ENCODE measurements at regions not wholly inside any gene's neighbourhood (a gene's known extent, or its start where the extent isn't known, plus 50 kb on each side); places are given as distances from the start of the nearest gene placed in this dataset.
"Not testable (repeated sequence)": the region's sequence is repeated elsewhere in the genome, so short reads cannot be mapped to it uniquely, and the experiment has no call there.

GRCh38 chr2:175597286-175597685, 404.8 kb downstream of the LNPK start:
- H3K4me3 ChIP-seq (ENCODE audit: low read depth, low read length) = no peak overlapping the region
- no peak overlapping the region for H3K9ac ChIP-seq (ENCODE audit: low read depth, low read length)
- H3K9me3 ChIP-seq (ENCODE audit: control insufficient read depth, insufficient read depth, low read length) = no peaks in the 10 kb centered on the region
- H3K4me1 ChIP-seq (ENCODE audit: control insufficient read depth, insufficient read depth, low read length) = peaks cover 8% of the 10 kb centered on the region
- no peaks in the 10 kb centered on the region for H3K27me3 ChIP-seq (ENCODE audit: control insufficient read depth, insufficient read depth, low read length)
- no peaks in the 10 kb centered on the region for H3K36me3 ChIP-seq (ENCODE audit: control insufficient read depth, insufficient read depth, low read length)

DNA sequence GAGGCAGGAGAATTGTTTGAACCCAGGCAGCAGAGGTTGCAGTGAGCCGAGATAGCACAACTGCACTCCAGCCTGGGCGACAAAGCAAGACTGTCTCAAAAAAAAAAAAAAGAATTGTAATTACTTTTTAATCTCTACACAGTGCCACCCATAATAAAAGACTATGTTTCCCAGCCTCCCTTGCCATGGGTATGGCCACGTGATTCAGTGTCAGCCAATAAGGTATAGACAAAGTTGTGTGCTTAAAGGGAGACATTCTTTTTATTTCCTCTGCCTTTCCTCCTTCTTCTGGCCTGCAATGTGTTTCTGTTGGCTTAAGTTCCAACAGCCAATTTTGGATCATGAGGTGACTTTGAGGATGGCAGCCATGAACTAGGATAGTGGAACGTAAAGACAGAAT, 406.9 kb downstream of the LNPK start:
- H3K9ac ChIP-seq (ENCODE audit: low read depth, low read length) = no peak overlapping the region
- no peaks in the 10 kb centered on the region for H3K36me3 ChIP-seq (ENCODE audit: control insufficient read depth, insufficient read depth, low read length)
- peaks cover 3% of the 10 kb centered on the region for H3K4me1 ChIP-seq (ENCODE audit: control insufficient read depth, insufficient read depth, low read length)
- H3K9me3 ChIP-seq (ENCODE audit: control insufficient read depth, insufficient read depth, low read length) = no peaks in the 10 kb centered on the region
- H3K27me3 ChIP-seq (ENCODE audit: control insufficient read depth, insufficient read depth, low read length) = no peaks in the 10 kb centered on the region
- H3K4me3 ChIP-seq (ENCODE audit: low read depth, low read length) = no peak overlapping the region

DNA sequence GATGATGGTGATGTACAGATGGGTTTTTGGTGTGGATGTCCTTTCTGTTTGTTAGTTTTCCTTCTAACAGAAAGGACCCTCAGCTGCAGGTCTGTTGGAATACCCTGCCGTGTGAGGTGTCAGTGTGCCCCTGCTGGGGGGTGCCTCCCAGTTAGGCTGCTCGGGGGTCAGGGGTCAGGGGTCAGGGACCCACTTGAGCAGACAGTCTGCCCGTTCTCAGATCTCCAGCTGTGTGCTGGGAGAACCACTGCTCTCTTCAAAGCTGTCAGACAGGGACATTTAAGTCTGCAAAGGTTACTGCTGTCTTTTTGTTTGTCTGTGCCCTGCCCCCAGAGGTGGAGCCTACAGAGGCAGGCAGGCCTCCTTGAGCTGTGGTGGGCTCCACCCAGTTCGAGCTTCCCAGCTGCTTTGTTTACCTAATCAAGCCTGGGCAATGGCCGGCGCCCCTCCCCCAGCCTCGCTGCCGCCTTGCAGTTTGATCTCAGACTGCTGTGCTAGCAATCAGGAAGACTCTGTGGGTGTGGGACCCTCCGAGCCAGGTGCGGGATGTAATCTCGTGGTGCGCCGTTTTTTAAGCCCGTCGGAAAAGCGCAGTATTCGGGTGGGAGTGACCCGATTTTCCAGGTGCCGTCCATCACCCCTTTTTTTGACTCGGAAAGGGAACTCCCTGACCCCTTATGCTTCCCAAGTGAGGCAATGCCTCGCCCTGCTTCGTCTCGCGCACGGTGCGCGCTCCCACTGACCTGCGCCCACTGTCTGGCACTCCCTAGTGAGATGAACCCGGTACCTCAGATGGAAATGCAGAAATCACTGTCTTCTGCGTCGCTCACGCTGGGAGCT, 408.2 kb downstream of the LNPK start:
- H3K9me3 ChIP-seq (ENCODE audit: control insufficient read depth, insufficient read depth, low read length); H3K36me3 ChIP-seq (ENCODE audit: control insufficient read depth, insufficient read depth, low read length); H3K27me3 ChIP-seq (ENCODE audit: control insufficient read depth, insufficient read depth, low read length); H3K9ac ChIP-seq (ENCODE audit: low read depth, low read length); H3K4me1 ChIP-seq (ENCODE audit: control insufficient read depth, insufficient read depth, low read length): not testable (repeated sequence)
- peak overlapping the region; percentile 51 for H3K4me3 ChIP-seq (ENCODE audit: low read depth, low read length)

DNA sequence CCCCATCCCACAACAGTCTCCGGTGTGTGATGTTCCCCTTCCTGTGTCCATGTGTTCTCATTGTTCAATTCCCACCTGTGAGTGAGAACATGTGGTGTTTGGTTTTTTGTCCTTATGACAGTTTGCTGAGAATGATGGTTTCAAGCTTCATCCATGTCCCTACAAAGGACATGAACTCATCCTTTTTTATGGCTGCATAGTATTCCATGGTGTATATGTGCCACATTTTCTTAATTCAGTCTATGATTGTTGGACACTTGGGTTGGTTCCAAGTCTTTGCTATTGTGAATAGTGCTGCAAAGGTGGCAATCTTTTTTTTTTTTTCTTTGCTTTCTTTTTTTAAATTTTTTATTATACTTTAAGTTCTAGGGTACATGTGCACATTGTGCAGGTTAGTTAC, 406.7 kb upstream of the ATP5MC3 start:
- not testable (repeated sequence) for H3K4me3 ChIP-seq (ENCODE audit: low read depth, low read length); H3K27me3 ChIP-seq (ENCODE audit: control insufficient read depth, insufficient read depth, low read length); H3K9me3 ChIP-seq (ENCODE audit: control insufficient read depth, insufficient read depth, low read length); H3K4me1 ChIP-seq (ENCODE audit: control insufficient read depth, insufficient read depth, low read length); H3K36me3 ChIP-seq (ENCODE audit: control insufficient read depth, insufficient read depth, low read length); H3K9ac ChIP-seq (ENCODE audit: low read depth, low read length)

DNA sequence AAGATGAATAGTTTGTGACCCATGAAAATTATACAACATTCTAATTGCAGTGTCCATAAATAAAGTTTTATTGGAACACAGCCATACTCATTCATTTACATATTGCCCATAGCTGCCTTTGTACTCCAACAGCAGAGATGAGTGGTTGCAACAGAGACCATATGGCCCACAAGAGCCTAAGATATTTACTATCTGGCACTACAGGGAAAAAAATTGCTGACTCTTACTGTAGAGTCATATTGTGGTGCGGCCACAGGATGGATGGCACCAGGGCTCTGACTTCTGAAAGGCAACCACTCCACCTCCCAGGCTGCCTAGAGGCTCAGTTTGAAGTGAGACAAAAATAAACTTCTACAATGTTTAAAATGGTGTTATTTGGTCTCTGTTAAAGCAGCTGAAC, 404.0 kb upstream of the ATP5MC3 start:
- Histone ChIP-seq H3K4me3 (ENCODE audit: low read depth, low read length) (no peak overlapping the region), H3K9me3 (ENCODE audit: control insufficient read depth, insufficient read depth, low read length) (no peaks in the 10 kb centered on the region), H3K36me3 (ENCODE audit: control insufficient read depth, insufficient read depth, low read length) (no peaks in the 10 kb centered on the region), H3K27me3 (ENCODE audit: control insufficient read depth, insufficient read depth, low read length) (no peaks in the 10 kb centered on the region), H3K4me1 (ENCODE audit: control insufficient read depth, insufficient read depth, low read length) (no peaks in the 10 kb centered on the region), H3K9ac (ENCODE audit: low read depth, low read length) (no peak overlapping the region)

DNA sequence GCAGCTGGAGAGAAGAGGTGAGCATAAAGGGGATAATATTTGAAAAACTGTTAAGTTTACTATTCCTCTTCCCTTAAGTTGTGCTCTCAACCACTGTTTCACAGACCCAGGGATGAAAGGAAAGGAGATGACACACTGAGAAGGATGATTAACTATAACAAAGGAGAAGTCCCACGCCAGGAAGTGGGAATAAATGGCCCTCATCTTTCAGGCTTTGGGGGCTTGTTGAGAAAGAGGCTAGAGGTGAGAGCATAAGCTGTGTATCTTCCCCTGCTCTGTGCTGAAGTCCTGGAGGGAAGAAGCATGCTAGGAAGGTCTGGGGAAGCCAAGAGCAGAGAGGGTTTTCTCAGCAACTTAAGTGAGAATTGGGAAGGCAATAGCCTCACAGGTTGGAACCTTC, 399.1 kb upstream of the ATP5MC3 start:
- no peaks in the 10 kb centered on the region for H3K9me3 ChIP-seq (ENCODE audit: control insufficient read depth, insufficient read depth, low read length)
- H3K9ac ChIP-seq (ENCODE audit: low read depth, low read length) = no peak overlapping the region
- no peaks in the 10 kb centered on the region for H3K4me1 ChIP-seq (ENCODE audit: control insufficient read depth, insufficient read depth, low read length)
- no peaks in the 10 kb centered on the region for H3K27me3 ChIP-seq (ENCODE audit: control insufficient read depth, insufficient read depth, low read length)
- no peak overlapping the region for H3K4me3 ChIP-seq (ENCODE audit: low read depth, low read length)
- H3K36me3 ChIP-seq (ENCODE audit: control insufficient read depth, insufficient read depth, low read length) = no peaks in the 10 kb centered on the region

- Histone ChIP-seq H3K27me3 (ENCODE audit: control insufficient read depth, insufficient read depth, low read length) (no peaks in the 10 kb centered on the region), H3K4me1 (ENCODE audit: control insufficient read depth, insufficient read depth, low read length) (no peaks in the 10 kb centered on the region), H3K36me3 (ENCODE audit: control insufficient read depth, insufficient read depth, low read length) (no peaks in the 10 kb centered on the region), H3K9me3 (ENCODE audit: control insufficient read depth, insufficient read depth, low read length) (no peaks in the 10 kb centered on the region), H3K9ac (ENCODE audit: low read depth, low read length) (no peak overlapping the region), H3K4me3 (ENCODE audit: low read depth, low read length) (no peak overlapping the region)
These were observed 398.1 kb upstream of the ATP5MC3 start for GRCh38 chr2:175579646-175580045.

- Histone ChIP-seq H3K27me3 (ENCODE audit: control insufficient read depth, insufficient read depth, low read length) (no peaks in the 10 kb centered on the region), H3K4me3 (ENCODE audit: low read depth, low read length) (no peak overlapping the region), H3K4me1 (ENCODE audit: control insufficient read depth, insufficient read depth, low read length) (no peaks in the 10 kb centered on the region), H3K9me3 (ENCODE audit: control insufficient read depth, insufficient read depth, low read length) (no peaks in the 10 kb centered on the region), H3K36me3 (ENCODE audit: control insufficient read depth, insufficient read depth, low read length) (no peaks in the 10 kb centered on the region), H3K9ac (ENCODE audit: low read depth, low read length) (no peak overlapping the region)
These were observed 396.0 kb upstream of the ATP5MC3 start for GRCh38 chr2:175577368-175577970.

DNA sequence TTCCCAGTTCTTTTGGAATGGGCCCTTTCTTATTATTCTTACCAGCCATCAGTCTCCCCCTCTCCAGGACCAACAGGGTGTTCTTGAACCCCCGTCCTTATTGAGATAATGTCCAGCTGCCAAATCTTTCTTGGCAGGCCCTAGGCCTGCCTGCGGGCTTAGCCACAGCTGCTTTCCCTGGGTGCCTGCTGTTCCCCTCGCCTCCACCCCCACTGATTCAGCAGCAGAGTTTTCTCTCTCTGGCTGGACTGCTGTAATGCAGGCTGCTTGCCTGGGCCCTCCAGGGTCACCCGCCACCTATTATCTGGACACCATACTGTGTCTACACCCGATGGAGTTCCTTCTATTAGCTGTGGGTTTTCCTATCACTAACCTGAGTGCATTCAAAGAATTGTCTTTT, 395.4 kb upstream of the ATP5MC3 start:
- Histone ChIP-seq H3K4me1 (ENCODE audit: control insufficient read depth, insufficient read depth, low read length) (no peaks in the 10 kb centered on the region), H3K36me3 (ENCODE audit: control insufficient read depth, insufficient read depth, low read length) (no peaks in the 10 kb centered on the region), H3K9me3 (ENCODE audit: control insufficient read depth, insufficient read depth, low read length) (no peaks in the 10 kb centered on the region), H3K4me3 (ENCODE audit: low read depth, low read length) (no peak overlapping the region), H3K9ac (ENCODE audit: low read depth, low read length) (no peak overlapping the region), H3K27me3 (ENCODE audit: control insufficient read depth, insufficient read depth, low read length) (no peaks in the 10 kb centered on the region)

DNA sequence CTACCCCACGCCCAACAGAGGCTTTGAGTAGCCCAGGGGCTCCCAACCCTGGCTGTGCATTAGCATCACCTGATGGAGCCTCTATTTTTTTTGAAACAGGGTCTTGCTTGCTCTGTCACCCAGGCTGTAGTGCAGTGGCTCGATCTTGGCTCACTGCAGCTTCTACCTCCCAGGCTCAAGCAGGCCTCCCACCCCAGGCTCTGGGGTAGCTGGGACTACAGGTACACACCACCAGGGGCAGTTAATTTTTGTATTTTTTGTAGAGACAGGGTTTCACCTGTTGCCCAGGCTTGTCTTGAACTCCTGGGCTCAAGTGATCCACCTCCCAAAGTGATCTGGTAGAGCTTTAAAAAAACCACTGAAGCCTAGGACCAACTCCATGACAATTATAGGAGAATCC, 394.8 kb upstream of the ATP5MC3 start:
- Histone ChIP-seq H3K9ac (ENCODE audit: low read depth, low read length) (no peak overlapping the region), H3K4me3 (ENCODE audit: low read depth, low read length) (no peak overlapping the region), H3K27me3 (ENCODE audit: control insufficient read depth, insufficient read depth, low read length) (no peaks in the 10 kb centered on the region), H3K4me1 (ENCODE audit: control insufficient read depth, insufficient read depth, low read length) (no peaks in the 10 kb centered on the region), H3K9me3 (ENCODE audit: control insufficient read depth, insufficient read depth, low read length) (no peaks in the 10 kb centered on the region), H3K36me3 (ENCODE audit: control insufficient read depth, insufficient read depth, low read length) (no peaks in the 10 kb centered on the region)

- H3K4me3 ChIP-seq (ENCODE audit: low read depth, low read length) = no peak overlapping the region
- no peaks in the 10 kb centered on the region for H3K36me3 ChIP-seq (ENCODE audit: control insufficient read depth, insufficient read depth, low read length)
- no peak overlapping the region for H3K9ac ChIP-seq (ENCODE audit: low read depth, low read length)
- no peaks in the 10 kb centered on the region for H3K27me3 ChIP-seq (ENCODE audit: control insufficient read depth, insufficient read depth, low read length)
- no peaks in the 10 kb centered on the region for H3K4me1 ChIP-seq (ENCODE audit: control insufficient read depth, insufficient read depth, low read length)
- no peaks in the 10 kb centered on the region for H3K9me3 ChIP-seq (ENCODE audit: control insufficient read depth, insufficient read depth, low read length)
These were observed 394.1 kb upstream of the ATP5MC3 start for GRCh38 chr2:175575346-175576258.
